ENCODE measurements at regions not wholly inside any gene's neighbourhood (a gene's known extent, or its start where the extent isn't known, plus 50 kb on each side); places are given as distances from the start of the nearest gene placed in this dataset.

- no peak for TF ChIP-seq YY1 (IDR thresholded peaks at IDR 0.05; ENCODE audit: insufficient read depth, insufficient read length)
- TF ChIP-seq ZNF274 (IDR thresholded peaks at IDR 0.05; ENCODE audit: low read depth, low read length) = no peak
These were observed 393.6 kb downstream of the PTPRU start for GRCh38 chr1:29629814-29630516.

Measured in NT2/D1 (cell line).